CD14-positive monocyte (primary cell): ENCODE measurements at regions not wholly inside any gene's neighbourhood (a gene's known extent, or its start where the extent isn't known, plus 50 kb on each side); places are given as distances from the start of the nearest gene placed in this dataset.

Experiments
- DNase-seq, 3 donors: peaks; one replicate each; pipeline ENCODE4 v3.0.0-alpha.2; 2011 to 2022
- H2AFZ ChIP-seq: 2 replicates; pipeline ENCODE4 v1.6.0; 2012; ENCODE audit warnings: mild to moderate bottlenecking, low read depth, low read length, inconsistent platforms; ENCODE audit not compliant: insufficient read depth, poor library complexity, severe bottlenecking
- H3K27ac ChIP-seq, 2 donors: 1 replicate in 1 of 2; 2 replicates in 1 of 2; pipeline ENCODE4 v1.5.1; 2012 to 2013; ENCODE audit warnings: low read length in 2 of 2, control low read depth in 1 of 2, inconsistent platforms in 1 of 2, low read depth in 1 of 2, mild to moderate bottlenecking in 1 of 2
- H3K27me3 ChIP-seq, 2 donors: one replicate each; pipeline versions ENCODE4 v1.6.0 to v1.6.1; 2011 to 2013; ENCODE audit warnings: low read length in 2 of 2; ENCODE audit not compliant: control insufficient read depth in 2 of 2, insufficient read depth in 2 of 2
- H3K36me3 ChIP-seq, 2 donors: replicated peaks in 1 of 2; 1 replicate in 1 of 2; 2 replicates in 1 of 2; pipeline versions ENCODE4 v1.5.1 to v1.6.1; 2012 to 2013; ENCODE audit warnings: low read length in 2 of 2, control low read depth in 1 of 2, inconsistent platforms in 1 of 2, mild to moderate bottlenecking in 1 of 2; ENCODE audit not compliant: insufficient read depth in 2 of 2, control insufficient read depth in 1 of 2
- H3K4me1 ChIP-seq, 2 donors: 1 replicate in 1 of 2; 2 replicates in 1 of 2; pipeline versions ENCODE4 v1.5.1 to v1.6.1; 2012 to 2013; ENCODE audit warnings: low read length in 2 of 2, control low read depth in 1 of 2, inconsistent platforms in 1 of 2, mild to moderate bottlenecking in 1 of 2, moderate library complexity in 1 of 2; ENCODE audit not compliant: insufficient read depth in 2 of 2, control insufficient read depth in 1 of 2
- H3K4me2 ChIP-seq: replicated peaks from 2 replicates; pipeline ENCODE3; 2012; ENCODE audit warnings: low read length, moderate library complexity, mild to moderate bottlenecking; ENCODE audit not compliant: poor library complexity, severe bottlenecking; ENCODE audit errors: extremely low read depth
- H3K4me3 ChIP-seq, 3 experiments: fragments of 200-600 bp in 1 of 3; sonication (generic) in 1 of 3; replicated peaks in 1 of 3; 1 replicate in 2 of 3; 2 replicates in 1 of 3; pipeline ENCODE4 v1.5.1; 2011 to 2013; ENCODE audit warnings: low read length in 3 of 3, mild to moderate bottlenecking in 3 of 3, control low read depth in 2 of 3, low read depth in 2 of 3, inconsistent platforms in 1 of 3, moderate library complexity in 1 of 3
- H3K79me2 ChIP-seq: 2 replicates; pipeline ENCODE4 v1.6.0; 2012; ENCODE audit warnings: mild to moderate bottlenecking, control low read depth, inconsistent platforms, low read length, moderate library complexity; ENCODE audit not compliant: insufficient read depth
- H3K9ac ChIP-seq: 2 replicates; pipeline ENCODE4 v1.6.0; 2017; ENCODE audit warnings: low read length, mild to moderate bottlenecking; ENCODE audit not compliant: insufficient read depth, poor library complexity, severe bottlenecking
- H3K9me3 ChIP-seq, 2 donors: replicated peaks in 1 of 2; 1 replicate in 1 of 2; 2 replicates in 1 of 2; pipeline versions ENCODE4 v1.5.1 to v1.6.1; 2012 to 2013; ENCODE audit warnings: low read length in 2 of 2, control low read depth in 1 of 2; ENCODE audit not compliant: control insufficient read depth in 1 of 2, insufficient read depth in 1 of 2
- H4K20me1 ChIP-seq: 2 replicates; pipeline ENCODE4 v1.6.0; 2012; ENCODE audit warnings: mild to moderate bottlenecking, low read length, control low read depth, moderate library complexity; ENCODE audit not compliant: insufficient read depth
- H3K27ac Mint-ChIP-seq, 7 donors: one replicate each; pipeline ENCODE4 v1.8.0; 2020; ENCODE audit warnings: mild to moderate bottlenecking in 7 of 7, mixed read lengths in 7 of 7, moderate library complexity in 6 of 7, inconsistent platforms in 2 of 7
- H3K27me3 Mint-ChIP-seq, 3 donors: one replicate each; pipeline ENCODE4 v1.8.0; 2021 to 2022; ENCODE audit warnings: low read depth in 3 of 3, mild to moderate bottlenecking in 3 of 3, mixed read lengths in 3 of 3, moderate library complexity in 3 of 3, inconsistent platforms in 1 of 3
- H3K36me3 Mint-ChIP-seq, 2 donors: one replicate each; pipeline ENCODE4 v1.8.0; 2020; ENCODE audit warnings: mixed read lengths in 2 of 2, inconsistent platforms in 1 of 2, mild to moderate bottlenecking in 1 of 2
- H3K4me1 Mint-ChIP-seq: one replicate; pipeline ENCODE4 v1.8.0; 2020; ENCODE audit warnings: mild to moderate bottlenecking, mixed read lengths
- H3K4me3 Mint-ChIP-seq, 2 donors: one replicate each; pipeline ENCODE4 v1.8.0; 2020; ENCODE audit warnings: mild to moderate bottlenecking in 2 of 2, mixed read lengths in 2 of 2, moderate library complexity in 1 of 2
- H3K9me3 Mint-ChIP-seq, 7 donors: one replicate each; pipeline ENCODE4 v1.8.0; 2020 to 2022; ENCODE audit warnings: mixed read lengths in 7 of 7, mild to moderate bottlenecking in 6 of 7, moderate library complexity in 6 of 7, inconsistent platforms in 2 of 7
- CTCF ChIP-seq: fragments of 200-600 bp; IDR thresholded peaks from one replicate; pipeline ENCODE4 v1.8.0; 2022; ENCODE audit warnings: antibody characterized with exemption, mild to moderate bottlenecking
- WGBS: methylation state at CpG from one replicate; pipeline ENCODE4 v1.1.5; 2013; ENCODE audit warnings: missing lambda C conversion rate; ENCODE audit not compliant: insufficient coverage; 5-methylcytosine and 5-hydroxymethylcytosine counted together
- intact Hi-C, 2 donors: fragments of 100-400 bp; cut with micrococcal nuclease; formaldehyde crosslinking; loops; one replicate each; pipeline versions ENCODE4 v1.15.0 to v1.15.1; 2023

- Mint-ChIP-seq H3K27me3 (peaks cover 11 to 15% (median 13%) of the 10 kb centered on the region in 3 donors), H3K4me1 (no peaks in the 10 kb centered on the region), H3K9me3 (peaks cover 0 to 2% (median 0%) of the 10 kb centered on the region in 7 donors), H3K4me3 (no peak overlapping the region), H3K27ac (no peak overlapping the region), H3K36me3 (no peaks in the 10 kb centered on the region)
- DNase-seq = no peak
- peaks cover 0 to 9% of the 10 kb centered on the region in 2 donors for H3K27me3 ChIP-seq
- no peak overlapping the region for H2AFZ ChIP-seq
- no peaks in the 10 kb centered on the region for H4K20me1 ChIP-seq
- no peak overlapping the region for H3K9ac ChIP-seq
- no peaks in the 10 kb centered on the region for H3K36me3 ChIP-seq
- TF ChIP-seq CTCF = no peak
- no peak overlapping the region for H3K27ac ChIP-seq
- H3K4me1 ChIP-seq = no peaks in the 10 kb centered on the region
- WGBS = 95% methylated on average over 15 of the region's 20 CpGs
- peaks cover 8 to 18% of the 10 kb centered on the region in 2 donors for H3K9me3 ChIP-seq
- H3K79me2 ChIP-seq = no peaks in the 10 kb centered on the region
- H3K4me3 ChIP-seq = no peak overlapping the region
- intact Hi-C loops = no loop called here
- no peak overlapping the region for H3K4me2 ChIP-seq
These were observed 1245.7 kb downstream of the BRD1 start for GRCh38 chr22:48581796-48582469.

GRCh38 chr22:48581205-48581766, 1246.4 kb downstream of the BRD1 start:
- no peaks in the 10 kb centered on the region for H3K36me3 ChIP-seq
- no peak overlapping the region for H3K4me3 ChIP-seq
- H3K4me1 ChIP-seq = no peaks in the 10 kb centered on the region
- no peak overlapping the region for H3K27ac ChIP-seq
- Mint-ChIP-seq H3K4me3 (no peak overlapping the region), H3K27ac (no peak overlapping the region), H3K27me3 (peaks cover 11 to 18% (median 16%) of the 10 kb centered on the region in 3 donors), H3K36me3 (no peaks in the 10 kb centered on the region), H3K9me3 (peaks cover 0 to 2% (median 0%) of the 10 kb centered on the region in 7 donors), H3K4me1 (no peaks in the 10 kb centered on the region)
- no peak for DNase-seq
- peaks cover 8 to 18% of the 10 kb centered on the region in 2 donors for H3K9me3 ChIP-seq
- H3K4me2 ChIP-seq = no peak overlapping the region
- no peak overlapping the region for H3K9ac ChIP-seq
- no peak overlapping the region for H2AFZ ChIP-seq
- TF ChIP-seq CTCF = no peak
- no peaks in the 10 kb centered on the region for H3K79me2 ChIP-seq
- peaks cover 0 to 11% of the 10 kb centered on the region in 2 donors for H3K27me3 ChIP-seq
- WGBS = 89% methylated on average over 19 of the region's 23 CpGs
- no peaks in the 10 kb centered on the region for H4K20me1 ChIP-seq
- intact Hi-C loops = no loop called here
